Muscle of leg (tissue), 3 donors: ENCODE measurements at regions not wholly inside any gene's neighbourhood (a gene's known extent, or its start where the extent isn't known, plus 50 kb on each side); places are given as distances from the start of the nearest gene placed in this dataset.
"Not testable (repeated sequence)": the region's sequence is repeated elsewhere in the genome, so short reads cannot be mapped to it uniquely, and the experiment has no call there.

Source experiments
- DNase-seq: peaks from one replicate; pipeline ENCODE4 v3.0.0; 2013
- H3K27ac ChIP-seq: one replicate; pipeline ENCODE4 v1.5.1; 2013; ENCODE audit warnings: mild to moderate bottlenecking, low read length, control low read depth
- H3K27me3 ChIP-seq: one replicate; pipeline ENCODE4 v1.6.1; 2013; ENCODE audit warnings: low read length; ENCODE audit not compliant: control insufficient read depth, insufficient read depth
- H3K36me3 ChIP-seq: one replicate; pipeline ENCODE4 v1.6.1; 2013; ENCODE audit warnings: low read length; ENCODE audit not compliant: control insufficient read depth, insufficient read depth
- H3K4me1 ChIP-seq: one replicate; pipeline ENCODE4 v1.6.1; 2013; ENCODE audit warnings: low read length; ENCODE audit not compliant: control insufficient read depth, insufficient read depth
- H3K4me3 ChIP-seq: one replicate; pipeline ENCODE4 v1.5.1; 2013; ENCODE audit warnings: low read length, control low read depth
- H3K9me3 ChIP-seq: replicated peaks from 2 replicates; pipeline ENCODE4 v1.6.1; 2013; ENCODE audit warnings: low read depth, low read length; ENCODE audit not compliant: control insufficient read depth
- WGBS: methylation state at CpG from one replicate; pipeline ENCODE4 v1.1.5; 2013; ENCODE audit warnings: missing lambda C conversion rate; ENCODE audit not compliant: insufficient coverage; 5-methylcytosine and 5-hydroxymethylcytosine counted together

DNA sequence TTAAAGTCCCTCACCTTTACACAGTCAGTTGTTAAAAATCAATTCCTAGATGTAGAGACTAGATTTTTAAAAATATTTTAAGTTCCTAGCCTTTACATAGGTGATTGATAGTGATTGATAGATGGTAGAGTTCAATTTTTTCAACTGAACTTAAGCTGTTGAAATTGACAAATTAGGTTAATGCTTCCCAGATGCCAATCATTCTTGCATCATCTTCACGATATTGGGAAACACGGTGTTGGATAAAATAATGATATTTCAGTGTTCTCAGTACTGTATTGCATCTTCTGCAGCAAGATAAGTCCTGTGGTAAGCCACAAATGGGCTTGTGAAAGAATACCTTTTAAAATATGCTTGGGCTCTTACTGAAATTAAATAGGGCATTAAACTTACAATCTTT, 667.6 kb downstream of the STK39 start:
- Histone ChIP-seq H3K27ac (no peak overlapping the region), H3K4me1 (no peaks in the 10 kb centered on the region), H3K9me3 (no peaks in the 10 kb centered on the region), H3K36me3 (no peaks in the 10 kb centered on the region), H3K4me3 (no peak overlapping the region), H3K27me3 (no peaks in the 10 kb centered on the region)
- no CpG with 5 or more reads among the region's 2 CpGs for WGBS
- DNase-seq, result no peak

DNA sequence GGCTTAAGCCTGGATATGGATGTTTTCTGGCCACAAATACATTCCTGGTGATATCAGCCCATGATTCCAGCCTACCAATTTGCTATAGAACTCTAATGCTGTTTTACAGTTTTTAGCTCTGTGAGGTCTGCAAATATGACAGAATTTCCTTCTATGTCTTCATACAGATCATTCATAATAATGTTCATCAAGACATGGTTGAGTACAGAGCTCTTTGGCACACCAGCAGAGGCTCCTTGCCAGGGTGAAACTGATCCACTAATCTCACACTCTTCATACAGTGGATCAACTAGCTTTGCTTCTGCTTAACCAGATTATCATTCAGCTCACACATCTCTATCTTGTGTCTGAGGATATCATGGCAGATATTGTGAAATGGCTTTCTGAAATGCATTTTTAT, 672.1 kb downstream of the STK39 start:
- no peak overlapping the region for H3K27ac ChIP-seq
- H3K27me3 ChIP-seq, result no peaks in the 10 kb centered on the region
- no peaks in the 10 kb centered on the region for H3K36me3 ChIP-seq
- no peaks in the 10 kb centered on the region for H3K9me3 ChIP-seq
- no peak for DNase-seq
- no peaks in the 10 kb centered on the region for H3K4me1 ChIP-seq
- no peak overlapping the region for H3K4me3 ChIP-seq

DNA sequence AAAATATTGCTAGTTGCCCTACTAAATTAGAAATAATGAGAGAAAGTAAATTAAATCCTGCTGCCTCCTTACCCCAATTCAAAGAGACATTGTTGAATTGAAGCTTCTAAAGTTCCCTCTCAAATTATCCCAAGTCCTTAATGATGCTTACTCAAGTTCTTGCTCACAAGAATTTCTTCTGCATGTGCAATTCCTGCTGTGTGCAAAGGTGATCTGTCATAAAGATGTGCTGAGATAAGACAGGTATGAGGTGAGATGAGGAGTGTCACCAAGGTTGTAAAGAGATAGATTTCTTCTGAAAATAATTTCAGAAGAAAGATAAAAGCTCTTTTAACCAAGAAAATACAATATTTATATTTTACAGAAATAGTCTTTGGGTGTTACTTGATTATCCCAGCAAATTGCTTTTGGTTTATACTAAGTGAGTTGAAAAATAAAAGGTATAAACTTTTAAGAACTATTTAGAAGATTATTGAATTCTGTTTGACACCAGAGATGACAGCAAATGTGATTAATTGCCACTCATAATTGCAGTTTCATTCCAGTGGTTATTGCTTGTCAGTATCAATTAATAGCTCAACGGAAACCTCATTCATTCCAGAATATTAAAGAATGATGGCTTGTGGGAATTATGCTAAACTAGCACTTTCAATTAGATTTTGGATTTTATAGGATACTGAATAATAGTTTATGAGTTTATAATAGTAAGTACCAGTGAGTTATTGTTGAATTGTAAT, 674.3 kb downstream of the STK39 start:
- Histone ChIP-seq H3K36me3 (no peaks in the 10 kb centered on the region), H3K27me3 (no peaks in the 10 kb centered on the region), H3K4me1 (no peaks in the 10 kb centered on the region), H3K4me3 (no peak overlapping the region), H3K27ac (no peak overlapping the region), H3K9me3 (no peaks in the 10 kb centered on the region)
- no peak for DNase-seq
- no CpG with 5 or more reads among the region's 1 CpG for WGBS

DNA sequence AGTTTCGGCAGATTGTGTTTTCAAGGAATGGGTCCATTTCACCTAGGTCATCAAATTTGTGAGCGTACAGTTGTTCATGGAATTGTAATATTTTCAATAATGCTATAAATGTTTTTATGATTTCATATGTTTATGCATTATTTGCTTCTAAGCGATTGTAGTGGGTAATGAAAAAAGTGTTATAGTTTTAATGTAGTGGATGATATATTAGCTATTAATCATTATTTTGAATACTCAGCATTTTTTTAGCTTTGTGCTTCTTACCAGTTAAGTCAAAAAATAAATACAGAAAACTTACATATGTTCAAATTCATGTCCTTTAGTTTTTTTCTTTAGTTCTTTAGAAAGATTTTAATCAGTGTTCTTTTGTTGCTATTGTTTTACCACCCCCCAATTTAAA, 677.0 kb downstream of the STK39 start:
- Histone ChIP-seq H3K27ac (no peak overlapping the region), H3K9me3 (no peaks in the 10 kb centered on the region), H3K4me3 (no peak overlapping the region), H3K27me3 (no peaks in the 10 kb centered on the region), H3K4me1 (no peaks in the 10 kb centered on the region), H3K36me3 (no peaks in the 10 kb centered on the region)
- DNase-seq, result no peak
- no CpG with 5 or more reads among the region's 3 CpGs for WGBS

DNA sequence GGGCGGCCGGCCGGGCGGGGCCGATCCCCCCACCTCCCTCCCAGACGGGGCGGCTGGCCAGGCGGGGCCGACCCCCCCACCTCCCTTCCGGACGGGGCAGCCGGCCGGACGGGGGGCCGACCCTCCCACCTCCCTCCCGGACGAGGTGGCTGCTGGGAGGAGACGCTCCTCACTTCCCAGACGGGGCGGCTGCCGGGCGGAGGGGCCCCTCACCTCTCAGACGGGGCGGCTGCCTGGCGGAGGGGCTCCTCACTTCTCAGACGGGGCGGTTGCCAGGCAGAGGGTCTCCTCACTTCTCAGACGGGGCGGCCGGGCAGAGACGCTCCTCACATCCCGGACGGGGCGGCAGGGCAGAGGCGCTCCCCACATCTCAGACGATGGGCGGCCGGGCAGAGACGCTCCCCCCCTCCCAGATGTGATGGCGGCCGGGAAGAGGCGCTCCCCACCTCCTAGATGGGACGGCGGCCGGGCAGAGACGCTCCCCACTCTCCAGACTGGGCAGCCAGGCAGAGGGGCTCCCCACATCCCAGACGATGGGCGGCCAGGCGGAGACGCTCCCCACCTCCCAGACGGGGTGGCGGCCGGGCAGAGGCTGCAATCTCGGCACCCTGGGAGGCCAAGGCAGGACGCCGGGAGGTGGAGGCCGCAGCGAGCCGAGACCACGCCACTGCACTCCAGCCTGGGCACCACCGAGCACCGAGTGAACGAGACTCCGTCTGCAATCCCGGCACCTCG, 675.8 kb downstream of the XIRP2 start:
- H3K4me1 ChIP-seq, H3K27me3 ChIP-seq, H3K4me3 ChIP-seq, DNase-seq, H3K9me3 ChIP-seq, H3K36me3 ChIP-seq, H3K27ac ChIP-seq: not testable (repeated sequence)
- 96% methylated on average over 14 of the region's 66 CpGs for WGBS

DNA sequence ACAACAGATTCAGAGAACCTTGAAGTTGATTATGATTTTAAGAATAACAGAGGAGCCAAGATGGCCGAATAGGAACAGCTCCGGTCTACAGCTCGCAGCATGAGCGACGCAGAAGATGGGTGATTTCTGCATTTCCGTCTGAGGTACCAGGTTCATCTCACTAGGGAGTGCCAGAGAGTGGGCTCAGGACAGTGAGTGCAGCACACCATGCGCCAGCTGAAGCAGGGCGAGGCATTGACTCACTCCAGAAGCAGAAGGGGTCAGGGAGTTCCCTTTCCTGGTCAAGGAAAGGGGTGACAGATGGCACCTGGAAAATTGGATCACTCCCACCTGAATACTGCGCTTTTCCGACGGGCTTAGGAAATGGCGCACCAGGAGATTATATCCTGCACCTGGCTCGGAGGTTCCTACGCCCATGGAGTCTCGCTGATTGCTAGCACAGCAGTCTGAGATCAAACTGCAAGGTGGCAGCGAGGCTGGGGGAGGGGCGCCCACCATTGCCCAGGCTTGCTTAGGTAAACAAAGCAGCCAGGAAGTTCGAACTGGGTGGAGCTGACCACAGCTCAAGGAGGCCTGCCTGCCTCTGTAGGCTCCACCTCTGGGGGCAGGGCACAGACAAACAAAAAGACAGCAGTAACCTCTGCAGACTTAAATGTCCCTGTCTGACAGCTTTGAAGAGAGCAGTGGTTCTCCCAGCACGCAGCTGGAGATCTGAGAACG, 670.2 kb downstream of the XIRP2 start:
- not testable (repeated sequence) for H3K27ac ChIP-seq, H3K9me3 ChIP-seq, H3K27me3 ChIP-seq, H3K4me3 ChIP-seq, H3K4me1 ChIP-seq, H3K36me3 ChIP-seq, DNase-seq
- 96% methylated on average over 11 of the region's 20 CpGs for WGBS

DNA sequence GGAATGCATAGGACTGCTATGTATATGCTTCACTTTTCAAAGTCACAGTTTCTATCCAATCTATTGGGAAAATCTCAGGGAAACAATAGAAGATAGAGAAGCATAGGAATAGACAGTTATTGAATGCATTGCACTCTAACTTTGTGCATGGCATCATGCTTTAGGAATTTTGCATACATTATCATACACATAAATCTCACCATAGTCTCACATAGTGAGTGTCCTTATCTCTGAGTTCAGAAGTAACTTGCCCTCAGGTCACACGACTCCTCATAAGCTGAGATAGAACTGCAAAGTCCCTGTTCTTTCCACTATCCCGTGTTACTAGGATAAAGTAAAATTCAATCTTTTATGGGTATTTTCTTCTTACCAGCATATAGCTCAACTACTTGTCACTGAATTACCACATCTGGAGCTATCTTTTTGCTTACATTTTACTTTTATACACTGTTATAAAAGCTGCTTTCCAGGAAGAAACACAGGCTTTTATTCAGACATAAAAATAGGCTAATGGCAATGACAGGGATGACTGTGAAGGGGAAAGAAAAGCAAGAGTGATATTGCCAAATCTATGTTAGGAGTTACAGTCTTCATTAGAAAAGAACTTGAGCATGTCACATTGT, 666.9 kb downstream of the XIRP2 start:
- no peaks in the 10 kb centered on the region for H3K36me3 ChIP-seq
- H3K9me3 ChIP-seq, result no peaks in the 10 kb centered on the region
- no peak overlapping the region for H3K4me3 ChIP-seq
- DNase-seq, result peak; percentile 3
- no peaks in the 10 kb centered on the region for H3K4me1 ChIP-seq
- no peak overlapping the region for H3K27ac ChIP-seq
- WGBS, result no CpG with 5 or more reads among the region's 2 CpGs
- no peaks in the 10 kb centered on the region for H3K27me3 ChIP-seq

DNA sequence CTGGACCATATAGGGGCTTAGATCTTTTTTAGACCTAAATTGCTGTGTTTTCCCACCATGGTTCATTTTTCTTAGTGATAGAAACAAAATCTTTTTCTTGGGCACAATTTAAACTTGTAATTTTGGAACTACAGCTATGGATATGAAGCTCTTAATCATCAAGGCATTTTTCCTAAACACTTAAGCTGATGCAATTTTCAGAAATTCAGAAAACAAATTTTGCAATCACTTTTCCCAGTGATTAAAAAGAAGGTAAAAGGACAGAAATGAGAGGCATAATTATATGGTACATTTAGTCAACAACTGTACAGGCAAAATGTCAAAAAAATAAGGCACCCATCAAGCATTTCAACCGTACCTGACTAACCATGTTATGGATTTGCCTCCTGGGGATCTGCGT, 665.4 kb downstream of the XIRP2 start:
- Histone ChIP-seq H3K4me3 (no peak overlapping the region), H3K27me3 (no peaks in the 10 kb centered on the region), H3K9me3 (no peaks in the 10 kb centered on the region), H3K27ac (no peak overlapping the region), H3K36me3 (no peaks in the 10 kb centered on the region), H3K4me1 (no peaks in the 10 kb centered on the region)
- no peak for DNase-seq
- 100% methylated on average over 2 of the region's 2 CpGs for WGBS

DNA sequence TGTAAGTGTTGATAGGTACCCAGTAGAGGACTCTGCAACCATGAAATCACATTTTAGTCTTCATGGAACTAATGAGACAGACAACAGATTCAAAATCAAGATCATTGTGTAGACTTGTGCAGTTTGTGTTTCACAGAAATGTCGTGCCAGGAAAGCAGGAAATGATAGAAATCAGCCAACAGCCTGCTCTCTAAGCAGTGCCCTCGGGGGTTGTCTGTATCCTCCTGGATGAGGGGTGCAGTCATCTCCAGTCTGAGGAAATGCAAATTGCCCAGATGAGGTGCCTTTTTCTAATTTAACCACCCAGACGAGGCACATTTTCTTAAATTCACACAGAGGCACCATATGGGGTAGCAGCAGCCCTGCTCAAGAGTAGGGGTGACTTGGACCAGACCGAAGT, 663.1 kb downstream of the XIRP2 start:
- Histone ChIP-seq H3K27me3 (no peaks in the 10 kb centered on the region), H3K4me1 (no peaks in the 10 kb centered on the region), H3K4me3 (no peak overlapping the region), H3K9me3 (no peaks in the 10 kb centered on the region), H3K27ac (no peak overlapping the region), H3K36me3 (no peaks in the 10 kb centered on the region)
- WGBS, result 25% methylated on average over 1 of the region's 4 CpGs
- no peak for DNase-seq

DNA sequence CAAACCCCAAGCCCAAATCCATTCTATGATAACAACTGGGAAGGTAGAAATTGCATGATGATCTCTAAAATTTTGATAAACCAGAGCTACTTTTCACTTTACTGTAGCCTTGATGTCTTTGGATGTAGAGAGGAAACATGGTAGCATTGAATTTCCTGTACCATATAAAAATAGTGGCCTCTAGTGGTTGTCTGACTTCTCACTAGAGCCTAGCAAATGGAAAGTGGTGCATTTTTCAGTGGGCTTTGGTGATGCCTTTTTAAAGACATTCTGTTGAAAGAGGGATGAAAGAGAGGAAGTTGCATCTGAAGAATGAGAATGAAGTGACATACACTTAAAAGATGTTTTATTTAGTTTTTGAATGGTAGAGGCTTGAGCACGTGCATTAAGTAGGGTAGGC, 662.2 kb downstream of the XIRP2 start:
- no peaks in the 10 kb centered on the region for H3K36me3 ChIP-seq
- H3K4me3 ChIP-seq, result no peak overlapping the region
- no peaks in the 10 kb centered on the region for H3K9me3 ChIP-seq
- no peak overlapping the region for H3K27ac ChIP-seq
- DNase-seq, result peak; percentile 2
- H3K27me3 ChIP-seq, result no peaks in the 10 kb centered on the region
- H3K4me1 ChIP-seq, result no peaks in the 10 kb centered on the region
- WGBS, result no CpG with 5 or more reads among the region's 1 CpG
